Stimulated activated CD4-positive, alpha-beta T cell treated with anti-CD3 and anti-CD28 coated beads, Interleukin-12 subunit alpha, Interleukin-12 subunit beta, amount 100 ng/mL, for 48 hours (primary cell): ENCODE measurements at regions not wholly inside any gene's neighbourhood (a gene's known extent, or its start where the extent isn't known, plus 50 kb on each side); places are given as distances from the start of the nearest gene placed in this dataset.
"Not testable (repeated sequence)": the region's sequence is repeated elsewhere in the genome, so short reads cannot be mapped to it uniquely, and the experiment has no call there.

Source experiments
- DNase-seq, 3 donors: peaks; one replicate each; pipeline ENCODE4 v3.0.0-alpha.2; 2020; ENCODE audit warnings: low read depth in 2 of 3, low spot score in 1 of 3

DNA sequence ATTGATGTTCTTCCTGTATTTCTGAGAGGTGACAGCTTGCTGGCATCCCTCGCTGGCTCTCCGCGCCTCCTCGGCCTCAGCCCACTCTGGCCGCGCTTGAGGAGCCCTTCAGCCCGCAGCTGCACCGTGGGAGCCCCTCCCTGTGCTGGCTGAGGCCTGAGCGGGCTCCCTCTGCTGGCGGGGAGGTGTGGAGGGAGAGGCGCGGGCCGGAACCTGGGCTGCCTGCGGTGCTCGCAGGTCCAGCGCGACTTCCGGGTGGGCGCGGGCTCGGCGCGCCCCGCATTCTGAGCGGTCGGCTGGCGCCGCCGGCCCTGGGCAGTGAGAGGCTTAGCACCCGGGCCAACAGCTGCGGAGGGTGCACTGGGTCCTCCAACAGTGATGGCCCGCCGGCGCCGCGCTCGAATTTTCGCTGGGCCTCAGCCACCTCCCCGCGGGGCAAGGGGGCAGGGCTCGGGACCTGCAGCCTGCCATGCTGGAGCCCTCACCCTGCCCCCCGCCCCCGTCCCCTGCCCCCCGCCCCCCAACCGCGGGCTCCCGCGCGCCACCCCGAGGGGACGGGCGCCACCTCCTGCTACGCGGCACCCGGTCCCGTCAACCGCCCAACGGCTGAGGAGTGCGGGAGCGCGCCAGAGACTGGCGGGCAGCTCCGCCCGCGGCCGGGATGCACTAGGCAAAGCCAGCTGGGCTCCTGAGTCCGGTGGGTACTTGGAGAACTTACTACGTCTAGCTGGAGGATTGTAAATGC lies 1353.4 kb upstream of the CDH18 start:
- not testable (repeated sequence) for DNase-seq

GRCh38 chr5:21340233-21340632 lies 1352.2 kb upstream of the CDH18 start:
- DNase-seq, result not testable (repeated sequence)

DNA sequence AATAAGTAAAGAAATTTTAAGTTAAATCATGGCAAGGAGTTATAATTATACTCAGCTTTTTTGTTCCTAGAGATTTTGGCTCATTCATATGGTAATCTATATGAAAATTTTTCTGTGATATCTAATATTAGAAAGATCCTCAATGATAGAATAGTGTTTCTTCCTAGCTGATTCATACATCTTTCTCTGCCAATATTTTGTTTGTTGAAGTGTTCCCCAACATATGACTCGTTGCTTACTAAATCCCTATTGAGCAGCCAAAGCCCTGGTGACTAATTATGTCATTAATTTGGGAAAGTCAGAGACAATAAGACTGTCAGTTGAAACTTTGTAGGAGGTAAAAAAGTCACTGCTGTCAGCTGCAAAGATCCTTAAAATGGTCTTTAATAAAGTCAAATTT lies 1348.5 kb upstream of the CDH18 start:
- DNase-seq, result not testable (repeated sequence)

DNA sequence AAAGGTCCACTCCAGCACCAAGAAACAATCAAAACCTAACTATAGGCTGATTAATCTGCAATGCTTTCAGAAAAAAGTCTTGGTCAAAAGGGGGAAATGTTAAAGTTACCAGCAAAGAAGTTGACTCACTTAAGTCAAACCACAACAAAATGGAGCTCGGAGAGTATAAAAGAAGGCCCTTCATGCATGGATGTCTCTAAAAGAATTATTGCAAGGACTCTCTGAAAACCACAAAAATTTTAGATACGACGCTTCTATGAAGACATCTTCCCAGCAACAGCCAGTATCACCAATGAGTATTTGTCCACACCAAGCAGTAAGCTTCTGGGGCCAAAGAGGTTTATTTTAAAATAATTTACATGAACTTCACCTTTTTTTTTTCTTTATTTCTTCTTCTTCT lies 1327.4 kb upstream of the CDH18 start:
- DNase-seq, result not testable (repeated sequence)

GRCh38 chr5:21301205-21301604 lies 1313.2 kb upstream of the CDH18 start:
- not testable (repeated sequence) for DNase-seq

GRCh38 chr5:21274361-21274760 lies 1286.4 kb upstream of the CDH18 start:
- DNase-seq, result not testable (repeated sequence)

DNA sequence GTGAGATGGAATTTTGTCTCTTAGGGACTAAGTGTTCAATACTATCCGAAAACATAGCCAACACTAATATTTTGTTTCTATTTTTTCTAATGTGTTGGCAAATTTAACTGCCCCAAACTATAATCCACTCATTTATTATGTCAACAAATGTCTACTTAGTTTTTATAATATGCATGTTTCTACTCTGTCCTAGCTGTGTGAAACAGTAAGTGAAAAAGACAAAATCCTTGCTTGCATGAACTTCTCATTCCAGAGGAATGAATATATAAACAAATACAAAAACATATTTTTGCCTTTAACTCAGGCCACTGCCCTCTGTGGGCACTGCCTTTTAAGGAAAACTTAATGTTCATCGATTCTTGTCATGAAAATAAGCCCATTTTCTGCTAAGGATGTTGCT lies 1275.4 kb upstream of the CDH18 start:
- no peak for DNase-seq

DNA sequence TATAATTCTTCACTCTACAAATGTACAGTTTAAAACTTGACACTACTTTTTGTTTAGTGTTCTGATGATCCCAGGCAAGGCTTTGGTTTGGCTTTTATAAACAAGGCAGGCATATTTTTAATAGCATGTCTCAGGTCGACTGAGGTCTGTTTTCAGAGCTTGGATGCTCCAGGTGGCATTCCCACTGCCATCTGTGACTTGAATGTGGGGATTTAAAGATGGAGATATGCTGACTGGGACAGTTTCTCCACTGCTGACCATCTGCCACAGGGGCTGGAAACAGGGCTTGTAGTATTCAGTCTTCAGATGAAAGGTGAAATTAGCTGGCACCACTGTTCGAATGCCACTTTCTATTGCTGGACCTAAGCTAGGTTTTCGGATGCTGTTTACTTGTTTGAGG lies 1266.2 kb upstream of the CDH18 start:
- no peak for DNase-seq

- DNase-seq, result no peak
Observed at GRCh38 chr5:21244982-21245381, 1257.0 kb upstream of the CDH18 start.

DNA sequence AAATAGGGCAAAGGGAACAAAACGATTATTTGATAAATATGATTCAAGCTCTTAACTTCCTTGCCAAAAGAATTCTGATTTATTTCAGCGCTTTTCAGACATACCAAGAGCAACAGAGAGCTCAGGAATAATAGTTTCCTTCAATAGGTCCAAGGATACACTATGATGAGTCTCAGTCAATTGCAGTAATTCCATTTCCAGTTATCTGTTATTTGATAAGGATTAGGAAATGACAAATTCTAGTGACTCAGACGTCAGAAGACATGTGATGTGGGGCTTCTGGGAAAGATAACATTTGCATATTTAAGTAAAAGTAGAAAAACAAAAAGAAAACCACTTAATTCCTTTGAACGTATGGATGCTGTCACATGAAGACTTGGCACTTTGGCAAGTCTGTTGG lies 1250.8 kb upstream of the CDH18 start:
- DNase-seq, result no peak

- DNase-seq, result no peak
Observed at GRCh38 chr5:21237461-21237860, 1249.5 kb upstream of the CDH18 start.

DNA sequence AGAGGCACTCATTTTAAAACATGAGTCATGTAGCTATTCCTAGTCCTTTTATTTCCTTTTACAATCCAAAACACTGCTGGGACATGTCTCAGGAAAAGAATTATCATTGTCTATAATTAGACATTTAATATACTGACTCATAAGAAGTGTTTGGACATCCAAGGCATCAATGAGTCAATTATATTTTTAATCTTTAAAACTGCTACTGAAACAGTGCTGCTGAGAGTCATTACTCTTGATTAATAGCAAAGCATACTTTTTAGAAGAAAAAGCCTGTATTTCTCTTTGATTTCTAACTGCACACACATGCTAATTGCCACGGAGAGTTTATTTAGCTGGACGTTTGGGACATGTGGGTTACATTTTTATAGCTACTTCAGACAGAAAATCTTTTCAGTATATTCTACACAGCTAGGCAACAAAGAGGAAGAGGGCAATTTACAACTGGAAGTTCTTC lies 1249.0 kb upstream of the CDH18 start:
- DNase-seq, result no peak

DNA sequence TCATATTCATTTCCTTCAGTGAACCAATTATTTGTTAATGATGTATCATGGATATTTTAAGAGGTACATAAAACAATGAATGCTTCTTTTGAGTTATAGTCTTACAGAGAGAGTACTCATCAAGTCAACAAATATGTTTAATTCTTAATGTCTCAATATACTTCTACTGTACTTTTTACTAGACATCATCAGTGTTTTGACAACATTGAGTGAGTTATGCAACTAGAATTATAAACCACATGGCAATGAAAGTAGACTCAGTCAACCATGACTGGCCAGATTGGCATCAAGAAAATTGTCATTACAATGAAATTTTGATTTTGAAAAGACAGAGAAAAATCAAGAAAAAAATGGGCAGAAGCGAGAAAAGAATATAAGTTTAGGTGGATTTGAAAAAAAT lies 1248.1 kb upstream of the CDH18 start:
- no peak for DNase-seq

DNA sequence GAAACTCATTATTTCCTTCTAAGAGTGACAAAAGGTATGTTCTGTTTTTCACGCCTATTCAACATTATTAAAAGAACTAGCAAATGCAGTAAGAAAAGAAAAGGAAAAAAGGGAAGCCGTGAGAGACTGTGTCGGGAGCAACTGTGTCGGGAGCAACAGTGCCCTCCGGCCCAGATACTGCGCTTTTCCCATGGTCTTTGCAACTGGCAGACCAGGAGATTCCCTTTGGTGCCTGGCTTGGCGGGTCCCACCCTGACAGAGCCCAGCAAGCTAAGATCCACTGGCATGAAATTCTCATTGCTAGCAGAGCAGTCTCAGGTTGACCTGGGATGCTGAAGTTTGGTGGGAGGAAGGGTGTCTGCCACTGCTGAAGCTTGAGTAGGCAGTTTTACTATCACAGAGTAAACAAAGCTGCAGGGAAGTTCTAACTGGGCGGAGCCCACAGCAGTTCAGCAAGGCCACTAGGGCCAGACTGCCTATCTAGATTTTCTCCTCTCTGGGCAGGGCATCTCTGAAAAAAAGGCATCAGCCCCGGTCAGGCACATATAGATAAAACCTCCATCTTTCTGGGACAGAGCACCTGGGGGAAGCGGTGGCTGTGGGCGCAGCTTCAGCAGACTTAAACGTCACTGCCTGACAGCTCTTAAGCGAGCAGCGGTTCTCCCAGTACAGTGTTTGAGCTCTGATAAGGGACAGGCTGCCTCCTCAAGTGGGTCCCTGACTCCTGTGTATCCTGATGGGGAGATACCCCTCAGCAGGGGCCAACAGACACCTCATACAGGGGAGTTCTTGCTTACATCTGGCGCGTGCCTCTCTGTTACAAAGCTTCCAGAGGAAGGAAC lies 1237.4 kb upstream of the CDH18 start:
- no peak for DNase-seq

DNA sequence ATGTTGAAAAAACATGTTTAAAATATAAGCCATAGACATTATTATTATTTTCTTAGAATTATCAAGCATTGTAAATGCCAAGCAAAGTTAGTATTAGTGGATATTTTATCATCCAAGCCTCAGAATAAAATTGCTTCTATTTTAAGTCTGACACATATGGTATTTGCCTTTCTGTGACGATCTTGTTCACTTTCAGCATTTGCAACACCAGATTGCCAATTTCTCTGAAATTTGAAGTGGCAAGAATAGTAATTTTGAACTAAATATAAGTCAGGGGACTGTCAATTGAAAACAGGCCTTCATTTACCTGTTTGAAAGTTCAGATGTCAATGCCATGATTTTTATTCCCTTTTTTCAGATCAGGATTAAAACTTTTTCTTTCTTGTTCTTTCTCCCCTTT lies 1233.6 kb upstream of the CDH18 start:
- no peak for DNase-seq

GRCh38 chr5:21219966-21220365 lies 1232.0 kb upstream of the CDH18 start:
- no peak for DNase-seq

GRCh38 chr5:21219251-21219650 lies 1231.3 kb upstream of the CDH18 start:
- DNase-seq, result no peak

GRCh38 chr5:21212026-21212425 lies 1224.0 kb upstream of the CDH18 start:
- DNase-seq, result no peak

- no peak for DNase-seq
Observed at GRCh38 chr5:21209409-21209808, 1221.4 kb upstream of the CDH18 start.

- DNase-seq, result no peak
Observed at GRCh38 chr5:21199087-21199486, 1211.1 kb upstream of the CDH18 start.

DNA sequence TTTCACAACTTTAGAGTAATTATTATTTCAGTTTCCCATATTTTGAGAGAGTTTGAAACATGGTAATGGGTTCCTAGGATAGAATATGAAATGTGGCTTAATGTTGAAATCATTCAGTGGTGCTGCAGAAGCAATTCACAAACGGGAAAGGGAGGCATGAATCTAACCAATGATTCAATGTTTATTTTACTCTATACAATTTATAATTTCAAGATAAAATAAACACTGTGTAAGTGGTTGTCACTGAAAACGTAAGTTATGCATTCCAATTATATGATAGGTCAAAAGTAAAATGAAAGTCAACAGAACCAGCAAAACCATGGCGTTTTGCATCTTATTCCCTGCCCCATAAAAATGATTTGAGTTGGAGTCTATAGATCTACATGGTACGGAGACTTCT lies 1207.1 kb upstream of the CDH18 start:
- no peak for DNase-seq

GRCh38 chr5:21185536-21185935 lies 1197.5 kb upstream of the CDH18 start:
- no peak for DNase-seq
